Activated CD8-positive, alpha-beta memory T cell treated with anti-CD3 and anti-CD28 coated beads, Interleukin-2, amount 50 U/mL, for 24 hours (primary cell): ENCODE measurements at regions not wholly inside any gene's neighbourhood (a gene's known extent, or its start where the extent isn't known, plus 50 kb on each side); places are given as distances from the start of the nearest gene placed in this dataset.

Experiments used
- DNase-seq: peaks from one replicate; pipeline ENCODE4 v3.0.0-alpha.2; 2020; ENCODE audit errors: extremely low read depth

DNA sequence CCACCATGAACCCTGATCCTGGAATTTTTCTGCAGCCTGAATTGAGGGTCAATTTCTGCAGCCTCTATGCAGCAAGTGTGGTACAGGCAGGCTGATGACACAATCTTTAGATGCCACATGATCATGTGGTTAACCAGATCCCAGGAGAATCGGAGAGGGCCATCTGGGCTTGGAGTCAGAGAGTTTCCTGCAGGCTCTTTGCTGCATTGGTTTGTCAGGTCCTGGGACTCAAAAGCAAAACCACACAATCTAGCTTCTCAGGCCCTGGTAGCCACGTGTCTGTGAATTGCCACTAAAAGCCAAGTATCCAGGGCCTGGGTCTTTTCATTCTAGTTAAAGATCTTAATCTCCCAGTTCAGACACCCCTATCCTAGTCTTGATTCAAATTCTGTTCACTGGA lies 464.5 kb downstream of the BCOR start:
- no peak for DNase-seq

DNA sequence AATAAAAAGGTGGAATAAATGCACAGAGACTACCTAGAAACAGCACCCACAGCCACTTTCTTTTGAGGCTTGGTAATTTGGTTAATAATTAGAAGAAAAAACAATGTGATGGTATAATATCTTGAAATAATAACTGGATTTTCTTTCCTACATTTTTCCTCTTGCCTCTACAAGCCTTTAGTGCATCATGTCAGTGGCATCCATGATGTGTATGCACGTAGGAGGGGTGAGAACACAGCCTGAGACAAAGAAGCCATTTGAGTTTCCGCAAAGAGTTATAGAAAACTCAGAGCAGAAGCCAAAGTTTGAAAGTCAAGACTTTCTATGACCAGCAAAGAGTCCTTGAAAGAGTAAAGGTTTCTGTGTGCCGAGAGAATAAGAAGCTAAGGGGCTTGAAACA lies 461.3 kb downstream of the BCOR start:
- DNase-seq, result no peak

DNA sequence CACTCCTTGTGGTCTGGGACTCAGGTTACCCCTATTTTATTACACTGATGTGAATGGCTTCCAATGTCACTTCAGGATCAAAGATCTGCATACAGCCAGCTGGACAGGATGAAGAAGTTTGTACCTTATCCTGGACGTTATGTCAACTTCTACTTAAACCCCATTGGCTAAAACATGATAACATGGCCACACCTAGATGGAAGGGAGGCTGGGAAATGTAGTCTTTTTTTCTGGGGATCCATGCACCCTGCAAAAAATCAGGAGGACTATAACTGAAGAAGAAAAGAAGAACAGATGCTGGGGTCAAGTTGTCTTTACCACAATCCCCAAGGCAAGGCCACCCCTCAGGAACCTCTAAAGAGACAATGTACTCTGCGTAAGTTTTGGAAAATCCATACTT lies 459.2 kb downstream of the BCOR start:
- DNase-seq, result no peak

DNA sequence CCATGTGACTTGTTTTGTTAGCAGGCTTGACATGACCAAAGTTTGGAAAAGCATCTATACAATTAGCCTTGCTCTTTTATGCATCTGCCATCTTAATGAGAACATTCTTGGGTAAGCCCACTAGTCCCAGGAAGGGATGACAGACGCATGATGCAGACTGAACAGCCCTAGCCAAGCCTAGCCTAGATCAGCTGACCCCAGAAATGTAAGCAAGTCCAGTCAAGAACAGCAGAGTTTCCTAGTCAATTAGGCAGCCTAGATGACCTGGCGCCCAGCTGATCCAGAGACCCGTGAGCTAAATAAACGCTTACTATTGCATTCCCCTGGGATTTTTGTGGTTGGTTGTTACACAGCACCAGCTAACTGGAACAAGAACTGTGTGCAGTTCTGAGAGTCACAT lies 457.9 kb downstream of the BCOR start:
- no peak for DNase-seq

DNA sequence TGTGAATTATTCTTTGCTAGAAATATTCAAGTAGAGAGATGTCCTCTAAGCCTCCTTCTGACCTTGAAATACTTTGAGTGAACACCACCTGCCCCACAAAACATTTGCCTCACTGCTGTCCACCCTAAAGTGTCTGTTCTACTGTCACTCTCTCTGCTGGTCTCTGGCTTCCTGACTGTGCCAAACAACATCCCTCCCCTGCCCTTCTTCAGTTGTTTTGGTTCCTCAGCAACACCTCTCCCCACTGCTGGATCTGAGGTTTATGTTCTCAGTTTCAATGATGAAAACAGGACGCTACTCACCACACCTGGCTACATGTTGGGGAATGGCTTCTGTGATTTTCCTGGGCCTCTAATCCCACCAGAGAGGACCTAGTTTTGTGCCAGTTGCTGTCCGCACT lies 456.9 kb downstream of the BCOR start:
- no peak for DNase-seq

DNA sequence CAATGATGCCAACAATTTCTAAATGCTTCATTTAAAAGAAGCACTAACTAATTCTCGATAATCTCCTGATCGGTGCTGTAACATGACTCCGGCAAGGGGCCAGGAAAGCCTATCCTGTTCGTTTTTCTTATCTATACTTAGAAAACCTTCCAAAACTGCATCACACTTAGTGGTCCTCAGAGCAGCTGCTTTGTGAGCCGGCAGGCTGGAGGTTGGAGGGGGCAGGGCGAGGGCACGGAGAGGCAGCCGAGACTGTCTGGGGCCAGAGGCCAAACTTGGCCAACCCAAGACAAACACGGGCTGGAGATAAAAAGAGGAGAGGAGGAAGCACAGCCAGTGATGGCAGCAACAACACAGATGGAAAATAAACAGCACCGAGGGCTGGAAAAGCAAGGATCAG lies 455.7 kb downstream of the BCOR start:
- DNase-seq, result no peak

DNA sequence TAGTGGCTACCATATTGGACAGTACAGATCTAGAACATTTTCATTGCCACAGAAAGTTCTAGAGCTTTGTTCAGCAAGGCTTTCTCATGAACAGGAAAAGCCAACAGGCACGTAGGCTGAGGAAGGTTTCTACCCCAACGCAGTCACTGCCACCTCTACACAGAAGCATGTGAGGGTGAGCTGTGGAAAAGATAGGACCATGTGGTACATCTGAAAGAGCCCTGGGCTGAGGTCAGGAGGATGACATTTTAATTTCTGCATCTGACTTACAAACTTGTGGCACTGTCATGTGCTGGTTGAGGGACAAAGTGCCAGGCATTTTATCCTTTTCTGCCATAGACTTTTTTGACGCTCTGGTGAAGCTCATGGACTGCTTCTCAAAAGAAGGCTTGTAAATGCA lies 454.2 kb downstream of the BCOR start:
- DNase-seq, result no peak

DNA sequence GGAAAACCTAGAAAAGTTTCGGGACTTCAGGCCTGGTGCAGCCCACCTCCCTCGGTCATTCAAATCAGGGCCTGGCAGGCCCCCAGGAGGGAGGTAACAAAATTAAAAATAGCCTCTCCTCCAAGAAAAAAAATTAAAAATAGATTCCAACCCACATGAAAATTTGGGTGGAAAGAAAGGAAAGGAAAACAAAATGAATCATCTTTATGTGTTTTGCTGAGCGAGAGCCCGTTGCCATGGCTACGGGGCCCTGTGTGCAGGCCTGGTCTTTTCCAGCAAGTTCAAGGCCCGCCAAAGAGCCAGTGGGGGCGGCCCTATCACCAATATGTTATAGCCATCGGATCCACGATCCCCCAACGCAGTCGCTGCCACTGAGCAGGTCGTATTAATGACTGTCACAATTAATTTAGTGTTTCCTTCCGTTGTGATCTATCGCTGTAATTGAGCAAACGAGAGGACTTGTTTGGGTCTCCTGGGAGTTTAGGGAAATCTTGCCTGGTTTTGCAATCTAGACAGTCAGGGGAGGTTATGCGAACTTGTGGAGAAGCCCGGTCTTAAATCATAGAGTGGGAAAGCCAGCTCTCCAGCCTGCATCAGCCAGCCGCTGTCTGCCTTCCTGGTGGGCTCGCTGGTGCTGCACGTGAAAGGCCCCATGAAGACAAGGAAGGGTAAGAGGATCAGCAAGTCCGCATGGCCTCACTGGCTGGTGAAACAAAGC lies 452.4 kb downstream of the BCOR start:
- DNase-seq, result no peak

DNA sequence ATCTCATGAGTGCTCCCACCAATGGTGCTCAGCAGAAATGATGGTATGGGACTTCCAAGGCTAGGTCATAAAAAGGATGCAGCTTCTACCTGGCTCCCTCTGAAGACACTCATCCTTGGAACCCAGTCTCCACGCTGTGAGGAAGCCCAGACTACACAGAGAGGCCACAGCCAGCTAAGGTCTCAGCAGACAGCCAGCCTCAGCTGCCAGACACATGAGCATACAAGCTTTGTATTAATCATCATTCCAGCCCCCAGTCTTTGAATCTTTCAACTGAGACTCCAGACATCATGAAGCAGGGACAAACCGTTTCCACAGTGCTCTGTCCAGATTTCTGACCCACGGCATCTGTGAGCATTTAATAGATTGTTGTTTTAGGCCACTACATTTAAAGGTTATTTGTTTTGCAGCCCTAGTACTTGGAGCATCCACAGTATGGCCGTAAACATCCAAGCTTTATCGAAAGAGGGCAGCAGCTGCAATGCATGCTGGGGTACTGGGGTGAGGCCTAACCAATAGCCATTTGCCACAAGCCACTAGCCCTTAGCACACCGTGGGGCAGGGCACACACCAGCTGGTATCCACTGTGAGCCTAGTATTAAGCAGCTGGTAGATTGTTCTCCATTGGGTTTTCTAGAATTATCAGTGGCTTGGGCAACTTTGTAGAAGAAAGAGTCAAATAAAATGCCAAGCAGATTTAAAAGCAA lies 449.1 kb downstream of the BCOR start:
- no peak for DNase-seq

DNA sequence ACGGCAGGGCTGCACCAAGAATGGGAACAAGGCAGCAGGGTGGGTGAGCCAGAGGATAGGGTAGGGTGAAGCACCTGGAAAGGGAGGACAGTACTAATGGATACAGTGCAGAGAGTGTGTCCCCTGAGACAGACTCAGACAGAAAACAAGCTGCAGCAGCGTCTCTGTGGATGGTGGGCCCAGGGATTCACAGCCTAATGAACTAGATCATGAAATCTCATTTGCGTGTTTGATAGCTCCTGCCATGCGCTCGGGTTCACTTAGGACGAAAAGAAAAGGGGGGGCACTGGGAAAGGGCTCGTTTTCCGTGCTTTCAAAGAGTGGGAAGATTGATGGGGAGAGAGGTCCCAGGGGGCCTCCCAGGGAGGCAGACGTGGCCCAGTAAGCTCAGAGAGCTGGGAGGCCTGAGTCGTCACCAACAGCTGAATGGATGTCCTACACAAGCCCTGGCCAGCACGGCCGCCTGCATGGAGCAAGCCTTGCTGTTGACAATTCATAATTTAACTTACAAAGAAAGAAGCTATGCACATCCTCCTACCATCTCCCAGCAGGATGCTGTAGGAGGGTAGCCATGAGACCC lies 446.9 kb downstream of the BCOR start:
- DNase-seq, result no peak

DNA sequence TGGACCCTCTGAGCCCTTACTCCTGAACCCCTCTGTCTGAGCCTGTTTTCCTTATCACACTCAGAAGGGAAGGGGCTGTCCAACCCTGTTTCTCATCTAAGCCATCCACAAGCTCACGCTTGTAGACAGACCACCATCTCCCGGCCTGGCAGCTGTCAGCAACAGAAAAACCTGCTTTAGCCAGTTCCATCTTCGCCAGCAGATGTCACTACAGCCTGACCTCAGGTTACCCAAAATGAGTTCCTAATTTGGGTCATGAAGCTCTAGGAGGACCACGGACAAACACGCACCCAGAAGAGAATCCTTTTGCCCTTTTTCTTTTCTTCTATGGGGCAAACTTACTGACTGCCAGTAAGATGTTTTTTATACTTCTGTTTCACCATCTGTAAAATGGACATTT lies 445.4 kb downstream of the BCOR start:
- DNase-seq, result no peak

DNA sequence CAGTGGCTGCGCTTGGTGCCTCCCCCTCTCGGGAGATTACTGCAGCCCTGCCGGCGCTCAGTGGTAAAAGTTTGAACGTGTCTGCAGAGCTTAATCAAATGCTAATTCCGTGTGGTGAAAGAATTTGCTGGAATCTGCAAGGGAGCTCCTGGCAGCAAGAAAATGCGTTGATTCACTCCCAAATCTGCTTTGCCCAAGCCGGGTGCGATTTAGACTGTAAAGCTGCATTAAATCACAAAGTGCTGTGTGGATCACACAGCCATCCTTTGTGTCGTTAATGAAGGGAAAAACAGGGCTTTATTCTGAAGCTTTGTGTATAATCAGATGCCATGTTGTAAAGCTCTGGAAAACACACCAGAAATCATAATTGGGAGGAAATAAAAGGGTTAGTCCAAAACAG lies 444.1 kb downstream of the BCOR start:
- DNase-seq, result no peak

DNA sequence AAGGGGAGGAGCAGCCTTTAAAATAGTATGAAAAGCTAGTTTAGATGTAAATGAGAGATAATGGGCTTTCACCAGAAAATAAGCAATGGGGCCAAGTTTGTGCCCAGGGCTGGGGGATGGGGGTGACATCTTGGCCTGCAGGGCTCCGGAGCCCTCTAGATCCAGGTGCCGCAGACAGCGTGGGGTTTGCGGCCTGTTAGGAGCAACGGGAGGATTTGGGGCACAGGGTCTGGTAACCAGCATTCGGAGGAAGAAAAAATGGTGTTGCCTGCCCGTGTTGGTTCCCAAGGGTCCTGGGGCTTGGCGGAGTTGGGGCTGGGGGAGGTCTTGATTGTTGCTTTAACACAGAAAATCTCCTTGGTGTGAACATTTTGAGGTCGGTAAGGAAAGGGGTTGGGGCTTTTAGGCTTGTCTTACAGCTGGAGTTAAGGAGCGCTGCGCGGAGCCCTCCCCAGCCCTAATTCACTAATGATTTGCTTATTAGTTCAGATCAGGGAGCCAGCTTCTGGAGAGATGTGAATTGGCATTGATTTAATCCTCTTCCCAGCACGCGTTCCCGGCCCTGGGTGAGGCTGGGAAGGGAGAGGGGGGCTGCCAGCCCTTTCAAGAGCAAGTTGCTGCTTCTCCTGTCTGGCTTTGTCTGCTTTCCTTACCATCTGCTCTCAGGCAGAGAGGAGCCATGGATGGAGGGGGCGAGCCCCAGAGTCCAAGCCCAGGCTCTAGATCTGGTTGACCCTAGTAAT lies 443.4 kb downstream of the BCOR start:
- no peak for DNase-seq

DNA sequence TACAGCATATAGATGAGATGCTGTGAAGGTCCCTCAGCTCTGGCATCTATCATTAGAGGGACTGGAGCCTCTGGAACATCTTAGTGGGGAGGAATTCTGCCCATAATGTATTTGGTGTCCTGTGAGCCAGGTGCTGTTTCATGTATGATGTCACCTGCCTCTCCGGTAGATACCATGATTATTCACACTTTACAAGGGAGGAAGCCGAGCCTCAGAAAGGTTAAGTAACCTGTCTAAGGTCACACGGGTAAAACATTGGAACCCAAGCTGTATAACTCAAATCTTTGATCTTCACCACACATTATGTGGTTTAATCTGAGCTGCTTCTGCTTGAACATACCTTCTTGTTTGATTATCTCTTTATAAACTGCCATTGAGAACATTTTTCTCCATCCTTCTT lies 442.8 kb downstream of the BCOR start:
- no peak for DNase-seq

DNA sequence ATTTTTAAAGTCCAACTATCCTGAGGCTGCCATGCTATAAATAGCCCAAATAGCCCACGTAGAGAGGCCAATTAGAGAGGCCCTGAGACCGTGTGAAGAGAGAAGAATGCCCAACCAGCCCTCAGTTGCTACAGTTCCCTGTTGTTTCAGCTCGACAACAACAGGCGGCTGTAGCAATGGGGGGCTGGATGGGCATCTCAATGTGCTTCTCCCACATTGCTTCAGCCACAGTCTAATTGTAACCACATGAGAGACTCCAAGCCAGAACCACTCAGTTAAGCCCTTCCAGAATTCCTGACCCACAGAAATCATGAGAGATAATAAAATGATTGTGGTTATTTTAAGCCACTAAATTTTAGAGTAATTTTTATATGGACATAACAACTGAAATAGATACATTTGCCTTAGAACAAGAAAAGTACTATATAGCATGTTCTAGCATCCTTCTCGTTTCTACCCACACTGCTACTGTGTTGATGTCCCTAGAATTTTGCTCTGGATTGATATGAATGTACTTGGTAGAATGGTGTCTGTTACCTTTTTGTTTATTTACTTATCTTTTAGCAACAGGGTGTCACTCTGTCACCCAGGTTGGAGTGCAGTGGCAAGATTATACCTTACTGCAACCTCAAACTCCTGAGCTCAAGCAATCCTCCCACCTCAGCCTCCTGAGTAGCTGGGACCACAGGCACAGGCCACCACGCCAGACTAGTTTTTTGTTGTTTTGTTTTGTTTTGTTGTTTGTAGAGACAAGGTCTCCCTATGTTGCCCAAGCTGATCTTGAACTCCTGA lies 436.4 kb downstream of the BCOR start:
- no peak for DNase-seq

DNA sequence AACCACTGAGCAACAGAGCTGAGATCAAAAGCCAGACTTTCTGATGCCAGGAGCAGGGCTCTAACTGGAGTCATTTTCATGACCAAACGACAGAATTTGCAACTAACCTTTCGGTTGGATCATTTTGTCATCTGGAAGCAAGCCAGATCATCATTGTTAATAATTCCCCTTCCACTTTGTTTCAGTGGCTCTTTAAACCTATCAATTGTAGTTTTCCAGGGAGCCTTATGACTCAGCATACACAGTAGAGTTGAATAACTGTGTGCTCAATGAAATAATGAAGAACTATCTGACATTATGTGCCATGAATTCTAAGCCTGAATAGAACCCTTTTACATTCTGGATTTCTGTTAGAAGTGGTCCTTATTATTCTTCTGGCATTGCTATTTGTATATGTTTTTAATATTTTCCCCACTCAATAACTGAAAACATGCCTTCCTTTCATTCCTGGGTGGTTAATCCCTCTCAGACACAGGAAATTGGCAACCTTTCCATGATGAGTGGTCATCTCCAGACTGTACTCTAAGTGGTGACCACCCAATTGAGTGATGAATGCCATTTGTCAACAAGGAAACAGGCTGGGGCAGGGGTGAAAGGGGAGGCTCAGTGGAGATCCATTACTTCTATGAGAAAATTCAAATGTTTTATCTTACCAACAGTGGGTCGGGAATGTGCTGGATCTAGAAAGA lies 431.8 kb downstream of the BCOR start:
- no peak for DNase-seq

DNA sequence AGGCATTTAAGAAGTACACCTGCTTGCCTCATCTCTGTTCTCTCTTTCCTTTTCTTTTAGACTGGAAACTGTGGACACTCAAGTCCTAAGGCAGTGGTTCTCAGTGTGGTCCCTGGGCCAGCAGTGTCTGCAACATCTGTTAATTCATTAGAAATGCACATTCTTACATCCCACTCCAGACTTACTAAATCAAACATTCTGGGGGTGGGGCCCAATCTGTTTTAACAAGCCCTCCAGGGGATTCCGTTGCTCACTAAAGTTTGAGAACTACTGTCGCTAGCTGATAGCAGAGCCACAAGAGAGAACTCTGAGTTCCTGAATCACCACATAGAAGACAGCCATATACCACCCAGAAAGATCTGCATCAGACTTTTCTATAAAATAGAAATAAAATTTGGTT lies 430.6 kb downstream of the BCOR start:
- no peak for DNase-seq

DNA sequence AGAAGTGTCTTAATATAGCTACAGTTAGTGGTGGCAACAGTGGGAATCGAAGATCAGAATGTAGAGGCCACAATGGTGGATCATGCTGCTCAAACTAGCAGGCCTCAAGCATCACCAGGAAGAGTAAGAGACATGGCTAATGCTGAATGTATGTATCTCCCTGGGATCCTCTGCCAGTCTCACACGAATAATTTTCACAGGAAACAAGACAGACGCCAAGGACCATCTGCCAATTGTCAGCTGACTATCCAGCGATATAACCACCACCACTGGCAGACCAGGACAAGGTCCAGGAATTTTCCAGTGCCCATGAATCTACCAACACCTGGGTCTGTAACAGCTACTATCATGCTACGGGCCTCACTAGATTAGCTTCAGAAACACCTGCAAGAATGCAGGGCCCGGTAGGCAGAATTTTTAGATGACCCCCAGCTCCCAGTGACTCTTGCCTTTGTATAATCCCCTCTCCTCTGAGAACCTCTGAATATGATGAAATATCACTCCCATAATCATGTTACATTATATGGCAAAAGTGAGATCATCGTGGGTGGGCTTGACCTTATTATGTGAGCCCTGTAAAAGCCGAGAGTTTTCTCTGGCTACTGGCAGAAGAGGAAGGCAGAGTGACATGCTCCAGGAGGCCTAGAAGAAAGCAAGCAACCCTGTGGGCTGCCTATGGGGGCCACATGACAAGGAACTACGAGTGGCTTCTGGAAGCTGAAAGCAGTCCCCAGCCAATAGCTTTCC lies 429.8 kb downstream of the BCOR start:
- DNase-seq, result no peak

DNA sequence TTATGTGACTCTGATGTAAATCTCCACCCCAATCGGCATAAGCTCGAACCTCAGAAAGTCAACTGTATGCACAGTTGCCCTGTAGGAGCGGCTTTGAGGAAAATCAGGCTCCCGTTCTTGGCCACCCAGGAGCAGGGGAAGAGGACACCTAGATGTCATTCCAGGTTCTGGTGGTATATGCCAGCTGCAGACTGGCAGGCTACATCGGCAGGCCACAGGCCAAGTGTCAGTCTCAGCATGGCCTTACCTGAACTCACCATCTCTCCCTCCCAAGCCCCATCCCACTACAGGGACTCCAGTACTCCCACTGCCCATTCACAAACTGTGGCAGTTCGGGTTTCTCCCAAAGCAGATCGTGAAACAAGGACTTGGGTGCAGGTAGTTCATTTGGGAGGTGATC lies 428.1 kb downstream of the BCOR start:
- no peak for DNase-seq

DNA sequence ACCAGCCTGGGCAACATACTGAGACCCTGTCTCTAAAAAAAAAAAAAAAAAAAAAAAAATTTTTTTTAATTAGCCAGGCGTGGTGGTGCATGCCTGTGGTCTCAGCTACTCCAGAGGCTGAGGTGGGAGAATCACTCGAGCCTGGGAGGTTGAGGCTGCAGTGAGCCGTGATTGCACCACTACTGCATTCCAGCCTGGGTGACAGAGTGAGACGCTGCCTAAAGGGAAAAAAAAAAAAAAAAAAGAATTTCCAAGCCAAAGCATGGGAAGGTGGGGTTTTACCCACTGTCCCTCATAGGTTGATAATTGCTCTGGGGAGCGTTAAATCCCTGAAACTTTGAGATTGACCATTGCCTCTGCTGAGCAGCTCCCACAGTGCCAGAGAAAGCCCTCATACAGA lies 427.5 kb downstream of the BCOR start:
- no peak for DNase-seq

DNA sequence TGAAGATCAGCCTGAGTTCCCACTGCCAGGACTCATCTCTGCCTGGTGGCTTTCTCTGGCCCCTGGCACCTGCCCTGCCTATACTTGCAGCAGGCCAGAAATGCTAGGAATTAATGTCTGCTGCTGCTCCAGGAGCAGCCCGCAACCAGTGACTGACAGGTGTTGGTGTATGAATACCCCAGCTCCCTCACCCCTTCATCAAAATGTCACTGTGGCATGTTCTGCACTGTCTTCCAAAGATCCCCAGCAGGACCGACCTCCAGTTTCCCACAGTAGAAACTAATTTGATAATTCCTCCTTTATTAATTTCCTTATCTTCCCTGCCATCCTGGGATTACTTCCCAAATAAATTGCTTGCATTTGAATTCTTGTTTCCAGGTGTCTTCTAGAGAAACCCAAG lies 425.4 kb downstream of the BCOR start:
- no peak for DNase-seq
